ENCODE measurements at regions not wholly inside any gene's neighbourhood (a gene's known extent, or its start where the extent isn't known, plus 50 kb on each side); places are given as distances from the start of the nearest gene placed in this dataset.

DNA sequence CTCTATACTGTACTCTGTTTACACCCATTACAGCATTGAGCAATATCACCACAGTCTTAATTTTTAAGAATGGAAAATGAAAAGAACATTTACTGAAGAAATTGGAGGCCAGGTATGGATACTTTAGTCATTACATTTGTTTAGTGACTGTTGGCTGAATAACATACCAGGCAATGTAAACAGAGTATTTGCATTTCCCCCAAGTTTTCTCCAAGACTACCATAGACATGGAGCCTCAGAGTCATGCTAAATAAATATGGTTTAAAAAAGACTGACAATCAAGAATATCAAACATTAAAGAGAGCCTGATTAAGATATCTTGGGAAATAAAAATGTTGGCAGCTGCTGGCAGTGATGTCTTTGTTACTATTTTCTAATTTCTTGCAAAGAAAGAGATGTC, 136.9 kb upstream of the ADAMTS5 start:
- TF ChIP-seq POLR2A (IDR thresholded peaks at IDR 0.05; ENCODE audit: low read length) = no peak
- TF ChIP-seq GATA1 (IDR thresholded peaks at IDR 0.05; ENCODE audit: low read depth, low read length) = no peak
